DMS153 (cell line): ENCODE measurements at regions not wholly inside any gene's neighbourhood (a gene's known extent, or its start where the extent isn't known, plus 50 kb on each side); places are given as distances from the start of the nearest gene placed in this dataset.
"Not testable (repeated sequence)": the region's sequence is repeated elsewhere in the genome, so short reads cannot be mapped to it uniquely, and the experiment has no call there.

Source experiments
- DNase-seq: peaks from one replicate; lab custom pipeline; 2025; lab: John Stamatoyannopoulos, UW

DNA sequence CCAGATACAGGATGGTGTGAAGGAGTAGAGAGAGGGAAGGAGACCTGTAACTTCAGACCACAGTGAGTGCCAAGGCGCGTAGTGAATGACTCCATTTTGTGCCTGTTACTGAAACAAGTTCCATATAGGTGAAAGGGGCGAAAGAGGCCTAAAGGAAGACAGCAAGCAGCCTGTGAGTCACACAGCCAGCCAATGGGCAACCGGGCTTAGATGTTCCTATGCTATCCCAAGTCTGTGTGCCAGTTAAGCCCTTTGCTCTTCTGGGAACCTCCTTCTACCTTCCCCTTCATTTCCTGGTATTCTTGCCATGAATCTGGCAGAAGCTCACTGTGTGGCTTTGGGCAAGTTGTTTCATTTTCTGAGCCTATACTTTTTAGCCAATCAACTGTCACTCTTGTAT lies 161.8 kb upstream of the LDB2 start:
- no peak for DNase-seq

DNA sequence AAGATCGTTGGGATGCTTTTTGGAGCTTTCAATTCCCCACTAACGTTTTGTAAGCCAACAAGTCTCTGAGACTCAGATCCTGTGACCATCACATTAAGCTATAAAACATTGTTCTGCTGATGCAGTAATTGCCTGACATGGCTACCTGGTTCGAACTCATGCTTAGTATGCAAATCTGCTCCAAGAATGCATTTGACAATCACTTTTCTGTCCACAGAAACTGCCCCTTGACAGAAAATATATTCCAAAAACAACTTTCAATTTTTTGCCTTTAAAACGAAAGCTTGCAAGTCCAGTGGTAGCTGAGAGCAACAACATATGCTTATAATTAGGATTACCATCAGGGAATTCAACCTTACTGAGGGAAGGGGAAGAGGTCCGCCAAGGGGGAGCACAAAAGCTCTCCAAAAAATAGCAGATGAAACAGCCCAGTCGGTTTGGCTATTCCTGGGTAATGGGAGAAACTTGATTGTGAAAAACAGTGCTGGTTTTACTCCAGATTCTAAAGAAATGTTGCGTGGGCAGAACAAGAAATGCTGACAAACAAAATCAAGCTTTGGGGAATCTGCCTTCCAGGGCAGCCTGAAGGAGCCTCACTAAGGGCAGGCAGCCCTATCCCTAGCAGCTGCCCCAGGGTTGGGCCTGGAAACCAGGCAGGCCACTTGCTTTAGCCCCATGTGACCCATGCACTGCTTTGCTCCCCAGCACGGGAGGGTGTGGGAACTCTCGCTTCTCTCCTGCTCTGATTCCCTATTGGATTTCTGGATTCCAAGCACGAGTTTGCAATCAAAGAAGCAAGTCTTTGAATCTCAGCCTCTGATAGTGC lies 160.7 kb upstream of the LDB2 start:
- no peak for DNase-seq

- DNase-seq = no peak
These were observed 160.1 kb upstream of the LDB2 start for GRCh38 chr4:17058536-17058915.

GRCh38 chr4:17057035-17057434 lies 158.6 kb upstream of the LDB2 start:
- DNase-seq = no peak

- DNase-seq = no peak
These were observed 157.3 kb upstream of the LDB2 start for GRCh38 chr4:17055788-17056187.

DNA sequence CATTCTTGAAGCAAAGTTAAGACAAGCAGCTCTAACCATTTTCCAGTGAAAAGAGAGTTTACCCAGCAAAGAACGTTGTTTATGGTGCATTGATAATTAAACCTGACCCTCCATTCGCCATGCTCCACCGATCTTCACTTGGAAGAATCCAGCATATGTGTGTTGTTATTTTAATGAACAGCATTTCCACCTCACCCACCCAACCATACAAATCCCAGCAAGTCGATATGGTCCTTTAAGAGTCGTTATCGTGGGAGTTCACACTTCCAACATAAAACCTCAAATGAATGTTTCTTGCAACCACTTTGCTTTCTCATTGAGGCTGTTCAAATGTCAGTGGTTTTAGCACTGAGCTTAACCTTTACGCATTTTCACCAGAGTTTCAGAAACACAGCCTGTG lies 147.4 kb upstream of the LDB2 start:
- DNase-seq = no peak

DNA sequence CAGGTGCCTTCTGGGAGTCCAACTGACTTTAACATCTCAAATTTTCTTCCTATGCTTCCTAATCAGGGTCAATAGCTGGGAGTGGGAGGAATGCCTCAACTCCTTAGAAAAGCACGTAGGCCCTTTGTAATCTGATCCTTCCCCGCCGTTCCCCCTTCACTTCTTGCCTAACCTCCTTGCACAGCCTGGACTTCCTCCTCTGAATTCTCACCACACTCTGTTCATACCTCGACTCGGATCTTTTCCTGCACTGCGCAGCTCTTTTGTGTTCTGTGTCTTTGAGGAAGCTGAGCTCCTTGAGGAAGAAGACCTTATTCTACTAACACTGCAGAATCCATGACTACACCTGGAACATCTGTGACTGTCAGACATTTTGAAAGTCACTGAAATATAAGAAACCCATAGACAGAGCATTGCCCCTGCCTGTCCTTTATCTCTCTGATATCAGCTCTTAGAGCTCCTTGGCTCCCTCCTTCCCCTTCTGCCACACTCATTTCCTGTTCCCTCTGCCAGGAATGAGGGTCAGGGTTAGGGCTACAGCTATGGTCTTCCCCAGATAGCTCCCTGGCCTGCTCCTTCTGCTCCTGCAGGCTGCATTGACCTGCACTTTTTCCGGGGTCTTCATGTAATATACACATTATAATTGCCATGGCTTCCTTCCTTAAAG lies 140.2 kb upstream of the LDB2 start:
- DNase-seq = no peak

DNA sequence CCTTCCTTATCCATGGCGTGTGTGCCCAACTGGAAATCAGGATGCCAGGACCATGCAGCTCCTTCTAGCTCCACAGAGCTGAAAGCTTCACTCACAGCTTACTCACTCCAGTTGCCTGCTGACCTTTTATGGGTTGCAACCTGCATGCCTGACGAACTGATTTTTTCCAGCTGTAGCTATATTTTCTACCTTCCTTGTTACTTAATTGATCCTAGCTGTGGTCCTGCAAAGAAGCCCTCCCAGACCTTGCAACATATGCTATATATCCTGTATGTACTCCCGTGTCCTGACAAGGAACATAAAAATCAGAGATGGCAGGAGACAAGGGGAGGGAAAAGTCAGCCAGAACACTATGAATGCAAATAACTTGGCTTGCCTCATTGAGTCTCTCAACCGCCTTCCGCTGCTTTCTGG lies 135.3 kb upstream of the LDB2 start:
- no peak for DNase-seq

DNA sequence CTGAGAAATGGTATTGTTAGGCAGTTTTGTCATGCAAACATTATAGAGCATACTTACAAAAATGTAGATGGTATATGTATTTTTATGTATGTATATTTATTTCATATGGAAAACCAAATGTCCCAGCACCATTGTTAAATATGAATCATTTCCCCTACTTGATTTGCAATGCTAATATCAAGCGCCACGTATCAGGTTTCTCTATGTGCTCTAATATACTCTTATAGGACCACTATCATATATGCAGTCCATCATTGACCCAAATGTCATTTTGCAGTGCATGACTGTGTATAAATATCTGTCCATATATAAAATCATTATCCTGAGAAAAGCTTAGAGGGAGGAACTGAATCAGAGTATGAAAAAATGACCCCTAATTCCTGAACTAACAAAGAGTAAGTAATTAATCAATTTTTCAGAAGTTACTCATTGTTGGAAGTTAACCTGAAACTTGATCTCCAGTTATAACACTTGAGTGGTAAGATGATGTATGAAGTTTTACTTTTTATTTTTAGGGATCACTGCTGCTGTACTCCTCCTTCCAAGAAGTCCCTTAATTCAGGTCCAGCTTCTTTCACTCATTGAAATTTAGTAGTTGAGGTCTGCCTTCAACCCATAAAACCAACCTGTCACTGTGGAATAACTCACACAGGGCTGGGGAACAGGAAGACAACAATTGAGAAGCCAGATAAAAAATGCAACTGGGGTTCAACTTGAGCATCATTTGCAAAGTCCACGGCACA lies 134.8 kb upstream of the LDB2 start:
- no peak for DNase-seq

GRCh38 chr4:17030543-17030942 lies 132.1 kb upstream of the LDB2 start:
- DNase-seq = no peak

GRCh38 chr4:17029964-17030363 lies 131.5 kb upstream of the LDB2 start:
- DNase-seq = no peak

GRCh38 chr4:17029432-17029831 lies 131.0 kb upstream of the LDB2 start:
- no peak for DNase-seq

- no peak for DNase-seq
These were observed 129.1 kb upstream of the LDB2 start for GRCh38 chr4:17027495-17027894.

GRCh38 chr4:17024425-17024824 lies 126.0 kb upstream of the LDB2 start:
- DNase-seq = no peak

DNA sequence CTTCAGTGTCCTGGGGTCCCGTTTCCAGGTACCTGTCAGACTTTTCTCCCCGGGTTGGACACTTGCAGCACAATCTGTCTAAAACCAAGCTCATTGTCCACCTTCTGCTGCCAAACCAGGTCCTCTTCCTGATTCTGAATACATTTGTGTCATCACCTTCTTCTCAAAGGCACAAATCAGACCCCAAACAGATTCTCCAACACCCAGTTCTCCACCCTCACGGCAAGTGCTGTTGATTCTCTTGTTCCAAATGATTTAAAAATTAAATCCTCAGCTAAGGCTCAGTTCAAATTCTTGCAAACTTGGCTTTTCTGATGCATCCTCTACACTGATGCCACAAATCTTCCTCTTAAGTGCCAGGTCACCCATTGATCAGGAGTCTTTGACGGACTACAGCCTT lies 122.5 kb upstream of the LDB2 start:
- DNase-seq = no peak

- DNase-seq = no peak
These were observed 122.0 kb upstream of the LDB2 start for GRCh38 chr4:17020451-17020850.

DNA sequence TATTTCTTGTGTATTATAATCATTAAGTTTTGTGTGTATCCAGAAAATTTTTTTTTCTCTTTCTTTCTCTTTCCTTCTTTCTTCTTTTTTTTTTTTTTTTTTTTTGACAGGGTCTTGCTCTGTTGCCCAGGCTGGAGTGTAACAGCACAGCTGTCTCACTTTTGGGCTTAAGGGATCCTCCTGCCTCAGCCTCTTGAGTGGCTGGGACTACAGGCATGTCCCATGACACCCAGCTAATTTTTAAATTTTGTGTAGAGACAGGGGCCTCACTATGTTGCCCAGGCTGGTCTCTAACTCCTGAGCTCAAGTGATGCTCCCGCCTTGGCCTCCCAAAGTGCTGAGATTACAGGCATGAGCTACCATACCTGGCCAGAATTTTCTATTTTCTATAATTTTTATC lies 120.2 kb upstream of the LDB2 start:
- not testable (repeated sequence) for DNase-seq

DNA sequence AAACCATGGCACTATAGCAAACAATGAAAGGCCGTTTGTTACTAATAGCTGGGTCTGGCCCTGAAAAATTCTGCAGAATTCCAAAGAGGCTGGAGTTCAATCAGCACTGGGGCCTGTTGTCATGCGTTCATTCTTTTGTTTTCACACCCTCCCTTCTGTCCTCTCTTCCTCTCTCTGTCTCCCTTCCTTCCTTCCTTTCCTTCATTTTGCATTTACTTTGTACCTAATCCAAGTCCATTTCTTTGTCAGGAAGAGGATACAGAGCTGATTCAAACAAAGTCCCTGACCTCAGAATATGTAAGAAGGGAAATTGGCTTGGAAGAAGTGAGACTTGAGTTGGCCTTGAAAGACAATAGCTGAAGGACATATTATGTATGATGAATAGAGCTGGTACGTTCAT lies 119.6 kb upstream of the LDB2 start:
- DNase-seq = no peak

DNA sequence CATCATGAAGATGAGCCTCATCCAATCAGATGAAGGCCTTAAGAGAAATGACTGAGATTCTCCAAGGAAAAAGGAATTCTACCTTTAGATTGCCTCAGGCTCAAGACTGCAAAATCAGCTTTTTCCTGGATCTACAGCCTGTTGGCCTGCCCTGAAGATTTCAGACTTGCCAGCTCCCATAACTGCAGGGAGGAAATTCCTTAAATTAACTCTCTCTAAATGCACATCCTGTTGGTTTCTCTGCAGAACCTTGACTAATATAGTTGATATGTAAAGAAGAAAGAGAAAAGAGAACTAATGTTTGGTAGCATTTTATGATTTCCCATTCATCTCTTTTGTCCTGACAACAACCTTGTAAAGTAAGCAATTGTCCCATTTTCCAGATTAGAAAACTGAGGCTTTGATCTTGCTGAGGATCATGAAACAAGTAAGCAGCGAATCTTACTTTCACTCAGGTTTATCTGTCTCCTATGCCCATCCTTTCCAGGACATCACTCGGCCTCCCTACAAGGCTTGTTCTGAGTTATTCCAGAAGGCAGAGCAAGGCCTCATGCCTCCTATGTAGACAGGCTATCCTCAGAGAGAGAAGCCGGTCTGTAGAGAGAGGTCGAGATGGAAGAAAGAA lies 115.0 kb upstream of the LDB2 start:
- no peak for DNase-seq

DNA sequence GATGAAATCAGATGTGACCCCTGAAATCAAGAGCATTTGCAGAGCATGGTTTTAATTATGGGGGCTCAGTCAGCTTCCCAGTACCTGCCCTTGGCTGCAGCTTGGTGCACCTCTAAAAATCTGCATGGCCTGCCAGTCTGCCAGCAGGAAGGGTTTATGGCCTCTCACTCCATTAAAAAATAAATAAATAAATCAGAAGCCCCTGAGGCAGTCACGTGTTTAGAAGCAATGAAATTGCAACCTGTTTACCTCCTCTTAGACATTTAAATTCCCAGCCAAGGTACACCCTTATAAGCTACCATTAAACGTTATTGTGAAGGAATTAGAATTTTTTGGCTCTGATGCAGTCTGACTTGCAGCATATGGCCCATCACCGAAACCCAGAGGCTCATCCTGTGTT lies 114.0 kb upstream of the LDB2 start:
- no peak for DNase-seq

DNA sequence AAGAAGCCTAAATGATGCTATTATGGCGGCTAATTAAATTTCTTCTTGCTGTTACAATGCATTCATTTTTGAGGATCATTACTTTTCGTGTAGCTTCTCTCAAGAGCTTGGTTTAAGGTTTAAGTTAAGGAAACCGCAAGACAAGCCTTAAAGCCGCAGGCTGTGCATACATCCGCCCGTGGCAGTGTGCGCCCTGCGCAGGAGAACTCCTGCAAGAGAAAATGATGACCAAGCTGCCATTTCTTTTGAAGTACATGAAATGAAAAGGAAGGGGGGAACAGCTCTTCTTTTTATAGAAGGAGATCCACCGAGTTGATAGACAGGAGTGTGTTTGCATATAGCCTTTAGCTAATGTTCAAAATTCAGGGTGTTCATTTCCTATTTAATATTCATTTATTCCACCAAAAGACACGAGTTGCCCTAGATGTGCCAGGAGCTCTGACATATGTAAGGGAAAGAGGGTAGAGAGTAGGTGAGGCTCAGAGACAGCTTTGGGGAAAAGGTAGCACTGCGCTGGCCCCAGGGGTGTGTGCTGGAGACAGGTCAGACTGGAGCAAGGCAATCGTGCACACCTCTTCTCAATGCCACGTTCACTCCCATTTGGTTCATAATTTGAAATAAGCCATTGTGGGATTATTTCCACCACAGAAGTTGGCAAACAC lies 112.1 kb upstream of the LDB2 start:
- DNase-seq = no peak

DNA sequence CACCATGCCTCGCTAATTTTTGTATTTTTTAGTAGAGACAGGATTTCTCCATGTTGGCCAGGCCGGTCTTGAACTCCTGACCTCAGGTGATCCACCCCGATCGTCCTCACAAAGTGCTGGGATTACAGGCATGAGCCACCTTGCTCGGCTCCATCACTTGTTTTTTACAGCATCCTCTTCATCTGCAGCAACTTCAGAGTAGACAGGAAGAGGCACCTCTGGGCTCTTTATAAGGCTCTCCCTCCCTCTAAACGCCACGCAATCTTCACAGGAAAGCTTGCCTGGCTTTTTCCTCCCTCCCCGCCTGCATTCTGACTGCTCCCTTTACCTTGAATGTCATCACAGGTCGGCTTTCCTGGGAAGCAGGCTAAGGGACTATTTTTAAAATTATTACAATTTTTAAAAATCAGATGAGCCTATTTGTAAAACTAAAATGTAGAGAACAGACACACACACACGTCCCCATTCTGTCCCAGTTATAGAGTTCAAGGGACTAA lies 111.5 kb upstream of the LDB2 start:
- DNase-seq = no peak
